HAP-1 (cell line): ENCODE measurements at regions not wholly inside any gene's neighbourhood (a gene's known extent, or its start where the extent isn't known, plus 50 kb on each side); places are given as distances from the start of the nearest gene placed in this dataset.
"Not testable (repeated sequence)": the region's sequence is repeated elsewhere in the genome, so short reads cannot be mapped to it uniquely, and the experiment has no call there.

ENCODE experiments used
- DNase-seq, 2 experiments: peaks; one replicate each; pipeline ENCODE4 v3.0.0-alpha.2; 2016 to 2020; ENCODE audit warnings: low spot score in 2 of 2
- H3K27me3 ChIP-seq: fragments of 250-450 bp; sonication (Bioruptor Pico); 2 replicates; pipeline ENCODE4 v1.5.1; 2020; ENCODE audit warnings: low read depth, mild to moderate bottlenecking, moderate library complexity
- H3K36me3 ChIP-seq: fragments of 250-450 bp; sonication (Bioruptor Pico); replicated peaks from 2 replicates; pipeline ENCODE4 v1.5.1; 2020; ENCODE audit warnings: mild to moderate bottlenecking
- H3K4me1 ChIP-seq: fragments of 250-450 bp; sonication (Bioruptor Pico); 2 replicates; pipeline ENCODE4 v1.5.1; 2020; ENCODE audit warnings: mild to moderate bottlenecking
- H3K4me3 ChIP-seq: fragments of 250-450 bp; sonication (Bioruptor Pico); 2 replicates; pipeline ENCODE4 v1.5.1; 2020; ENCODE audit warnings: mild to moderate bottlenecking, moderate library complexity
- H3K9me3 ChIP-seq: fragments of 250-450 bp; sonication (Bioruptor Pico); 2 replicates; pipeline ENCODE4 v1.5.1; 2020; ENCODE audit warnings: mild to moderate bottlenecking, moderate library complexity
- in situ Hi-C: fragments of 300-500 bp; cut with MboI; formaldehyde crosslinking; loops from 3 replicates; pipeline ENCODE4 v1.14.3; 2020; ENCODE audit warnings: low sequenced_read_pairs, inconsistent platforms, mixed read lengths

DNA sequence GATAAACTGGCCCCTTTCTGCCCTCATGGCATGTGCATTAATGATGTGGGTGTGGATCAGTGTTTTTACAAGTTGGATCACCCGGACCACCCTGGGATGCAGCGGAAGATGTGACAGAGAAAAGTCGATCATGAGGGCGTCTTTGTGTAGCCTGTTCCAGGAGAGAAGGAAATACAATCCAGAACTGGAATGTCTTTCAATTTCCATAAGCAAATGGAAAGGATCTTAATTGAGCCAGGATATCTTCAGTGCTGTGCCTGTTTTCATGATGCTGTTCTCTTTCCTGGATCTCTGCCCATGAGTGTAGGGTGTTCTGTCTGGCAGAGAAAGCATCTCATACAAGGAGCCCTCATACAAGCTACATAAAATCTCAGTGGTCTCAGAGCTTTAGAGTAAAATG lies 481.4 kb downstream of the XYLT1 start:
- Histone ChIP-seq H3K4me3 (no peak overlapping the region), H3K27me3 (no peaks in the 10 kb centered on the region), H3K9me3 (no peaks in the 10 kb centered on the region), H3K4me1 (no peaks in the 10 kb centered on the region), H3K36me3 (no peaks in the 10 kb centered on the region)
- in situ Hi-C loops, result no loop called here
- DNase-seq, result no peak

DNA sequence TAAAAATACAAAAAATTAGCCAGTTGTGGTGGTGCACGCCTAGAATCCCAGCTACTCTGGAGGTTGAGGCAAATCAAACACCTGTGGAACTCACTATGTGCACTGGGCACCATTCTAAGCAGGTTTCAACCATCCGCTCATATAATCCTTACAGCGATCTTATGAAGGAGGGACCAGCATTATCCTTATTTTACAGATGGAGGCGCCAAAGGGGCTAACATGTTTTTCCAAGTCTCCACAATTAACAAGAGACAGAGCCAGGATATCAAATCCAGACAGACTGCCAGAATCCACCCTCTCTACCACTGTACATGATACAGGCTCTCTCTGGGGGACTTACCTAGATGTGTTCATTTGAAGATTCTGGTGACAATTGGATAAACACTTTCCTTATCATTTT lies 479.0 kb downstream of the XYLT1 start:
- Histone ChIP-seq H3K4me3 (no peak overlapping the region), H3K9me3 (0 out of 2 replicates have a peak, but pooled peaks cover 3% of the 10 kb centered on the region), H3K36me3 (no peaks in the 10 kb centered on the region), H3K4me1 (no peaks in the 10 kb centered on the region), H3K27me3 (no peaks in the 10 kb centered on the region)
- in situ Hi-C loops, result no loop called here
- DNase-seq, result no peak

DNA sequence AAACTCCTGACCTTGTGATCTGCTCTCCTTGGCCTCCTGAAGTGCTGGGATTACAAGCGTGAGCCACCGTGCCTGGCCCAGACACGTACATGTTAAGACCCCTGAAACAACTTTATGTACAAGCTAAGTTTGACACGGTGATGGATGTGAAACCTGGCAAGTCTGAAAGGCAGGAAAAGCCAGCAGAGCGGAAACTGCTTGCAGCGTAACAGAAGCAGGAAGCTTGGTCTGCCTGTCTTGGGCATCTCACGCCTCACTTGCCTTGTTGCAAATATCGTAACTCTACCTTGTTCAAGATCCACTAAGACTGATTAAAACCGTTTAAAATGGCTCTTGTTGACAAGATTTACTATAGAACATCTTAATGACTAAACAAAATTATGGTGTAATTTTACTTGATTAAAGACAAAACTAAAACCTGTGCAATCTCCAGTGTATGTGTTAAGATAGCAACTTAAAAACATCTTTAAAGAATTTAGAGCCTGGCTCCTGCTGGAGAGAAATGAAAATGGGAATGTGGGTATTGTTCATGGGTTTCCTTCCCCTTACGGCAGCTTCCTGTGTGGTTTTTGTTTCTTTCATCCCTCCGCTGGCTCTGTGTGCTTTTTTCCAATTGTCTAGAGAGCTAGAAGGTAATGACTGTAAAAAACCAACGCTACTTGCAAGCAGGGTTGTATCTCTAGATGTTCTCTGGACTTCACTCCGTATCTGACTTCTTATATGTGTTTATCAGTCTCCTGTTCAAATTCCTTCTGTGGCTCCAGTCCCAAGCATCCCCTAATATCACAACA lies 477.6 kb downstream of the XYLT1 start:
- H3K4me3 ChIP-seq, result no peak overlapping the region
- DNase-seq, result no peak
- in situ Hi-C loops, result no loop called here
- no peaks in the 10 kb centered on the region for H3K36me3 ChIP-seq
- H3K4me1 ChIP-seq, result no peaks in the 10 kb centered on the region
- no peaks in the 10 kb centered on the region for H3K27me3 ChIP-seq
- H3K9me3 ChIP-seq, result 0 out of 2 replicates have a peak, but pooled peaks cover 3% of the 10 kb centered on the region

DNA sequence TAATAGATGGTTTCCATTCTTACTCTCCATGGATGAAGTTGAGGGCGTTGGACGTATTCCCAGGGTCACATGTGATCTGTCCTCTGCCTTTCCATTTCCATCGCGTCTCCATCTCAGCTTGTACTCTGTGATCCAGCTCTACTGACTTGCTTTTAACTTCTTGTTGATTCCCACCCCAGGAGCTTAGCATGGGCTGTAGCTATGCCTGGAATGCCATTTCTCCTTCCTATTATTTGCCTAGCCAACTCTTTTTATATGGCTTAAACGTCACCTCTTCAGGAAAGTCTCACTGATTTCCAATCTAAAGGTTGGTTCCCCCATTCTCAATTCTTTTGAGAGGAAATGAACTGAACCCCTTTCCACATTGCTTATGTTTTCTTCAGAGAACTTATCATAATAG lies 475.9 kb downstream of the XYLT1 start:
- H3K9me3 ChIP-seq, result 0 out of 2 replicates have a peak, but pooled peaks cover 3% of the 10 kb centered on the region
- H3K4me3 ChIP-seq, result no peak overlapping the region
- H3K36me3 ChIP-seq, result no peaks in the 10 kb centered on the region
- DNase-seq, result no peak
- in situ Hi-C loops, result no loop called here
- H3K4me1 ChIP-seq, result no peaks in the 10 kb centered on the region
- no peaks in the 10 kb centered on the region for H3K27me3 ChIP-seq

DNA sequence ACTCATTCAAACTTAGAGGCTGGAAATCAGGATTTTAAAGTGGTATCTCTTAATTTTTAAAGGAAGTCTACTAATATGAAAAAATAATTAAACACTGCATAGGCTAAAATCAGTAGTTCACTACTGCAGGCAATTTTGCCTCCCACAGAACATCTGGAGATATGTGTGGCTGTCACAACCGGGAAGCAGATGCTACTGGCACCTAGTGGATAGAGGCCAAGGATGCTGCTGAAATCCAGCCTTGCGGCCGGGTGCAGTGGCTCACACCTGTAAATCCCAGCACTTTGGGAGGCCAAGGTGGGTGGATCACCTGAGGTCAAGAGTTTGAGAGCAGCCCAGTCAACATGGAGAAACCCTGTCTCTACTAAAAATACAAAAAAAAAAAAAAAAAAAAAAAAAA lies 473.9 kb downstream of the XYLT1 start:
- H3K9me3 ChIP-seq, result 0 out of 2 replicates have a peak, but pooled peaks cover 3% of the 10 kb centered on the region
- H3K4me3 ChIP-seq, result no peak overlapping the region
- H3K36me3 ChIP-seq, result no peaks in the 10 kb centered on the region
- H3K4me1 ChIP-seq, result no peaks in the 10 kb centered on the region
- DNase-seq, result no peak
- no peaks in the 10 kb centered on the region for H3K27me3 ChIP-seq
- in situ Hi-C loops, result no loop called here

DNA sequence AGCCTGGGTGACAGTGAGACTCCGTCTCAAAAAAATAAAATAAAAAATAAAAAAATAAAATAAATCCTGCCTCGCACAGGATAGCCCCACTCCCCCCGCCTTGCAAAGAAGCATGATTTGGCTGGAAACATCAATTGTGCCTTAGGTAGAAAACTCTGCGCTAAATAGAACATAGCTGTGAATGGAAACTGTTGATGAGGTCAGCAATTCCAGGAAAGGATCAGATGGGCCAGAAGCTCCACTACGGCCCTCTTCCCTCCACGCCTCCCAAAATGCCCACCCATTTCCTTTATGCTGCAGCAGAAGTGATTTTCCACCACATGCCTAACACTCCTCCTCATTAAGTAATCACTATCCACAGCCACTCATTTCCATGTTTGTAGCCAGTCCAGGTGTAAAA lies 473.4 kb downstream of the XYLT1 start:
- H3K36me3 ChIP-seq, result no peaks in the 10 kb centered on the region
- DNase-seq, result no peak
- 0 out of 2 replicates have a peak, but pooled peaks cover 3% of the 10 kb centered on the region for H3K9me3 ChIP-seq
- no peaks in the 10 kb centered on the region for H3K27me3 ChIP-seq
- in situ Hi-C loops, result no loop called here
- H3K4me3 ChIP-seq, result no peak overlapping the region
- H3K4me1 ChIP-seq, result no peaks in the 10 kb centered on the region

DNA sequence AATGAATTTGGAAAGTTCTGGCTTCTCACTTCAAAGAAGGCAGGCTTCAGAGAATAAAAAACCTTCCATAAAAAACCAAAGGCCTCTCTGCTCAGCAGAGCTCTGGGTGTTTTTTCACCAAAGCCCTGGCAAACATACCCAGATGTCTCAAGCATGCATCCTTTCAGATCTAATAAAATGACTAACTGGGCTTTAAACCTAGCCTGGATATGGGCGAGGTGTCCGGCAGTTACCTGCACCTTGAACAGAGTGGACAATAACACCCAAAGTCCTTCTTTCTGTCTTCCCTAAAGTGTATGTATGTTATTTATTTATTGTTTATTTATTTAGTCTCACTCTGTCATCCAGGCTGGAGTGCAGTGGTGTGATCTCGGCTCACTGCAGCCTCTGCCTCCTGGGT lies 469.3 kb downstream of the XYLT1 start:
- in situ Hi-C loops, result no loop called here
- no peaks in the 10 kb centered on the region for H3K36me3 ChIP-seq
- no peaks in the 10 kb centered on the region for H3K27me3 ChIP-seq
- no peaks in the 10 kb centered on the region for H3K9me3 ChIP-seq
- H3K4me3 ChIP-seq, result no peak overlapping the region
- no peaks in the 10 kb centered on the region for H3K4me1 ChIP-seq
- DNase-seq, result no peak

DNA sequence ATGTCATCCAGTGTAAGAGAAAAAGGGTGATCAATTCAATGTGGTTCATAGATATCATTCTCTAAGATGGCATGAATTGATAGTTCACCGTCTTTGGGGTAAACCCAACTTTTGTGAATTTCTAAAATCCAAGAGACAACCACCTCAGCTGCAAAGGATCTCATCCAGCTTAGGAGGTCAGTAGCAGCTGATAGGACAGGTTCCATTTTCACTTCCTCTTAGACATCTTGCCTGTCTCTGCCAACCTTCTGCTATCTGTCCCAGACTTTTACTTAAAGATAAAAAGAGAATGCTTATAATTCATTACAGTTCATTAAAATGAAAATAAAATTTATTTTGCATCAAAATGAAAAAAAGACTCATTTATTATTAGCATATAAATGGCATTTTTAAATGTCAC lies 468.2 kb downstream of the XYLT1 start:
- Histone ChIP-seq H3K4me1 (no peaks in the 10 kb centered on the region), H3K4me3 (no peak overlapping the region), H3K36me3 (no peaks in the 10 kb centered on the region), H3K9me3 (no peaks in the 10 kb centered on the region), H3K27me3 (no peaks in the 10 kb centered on the region)
- no peak for DNase-seq
- in situ Hi-C loops, result no loop called here

DNA sequence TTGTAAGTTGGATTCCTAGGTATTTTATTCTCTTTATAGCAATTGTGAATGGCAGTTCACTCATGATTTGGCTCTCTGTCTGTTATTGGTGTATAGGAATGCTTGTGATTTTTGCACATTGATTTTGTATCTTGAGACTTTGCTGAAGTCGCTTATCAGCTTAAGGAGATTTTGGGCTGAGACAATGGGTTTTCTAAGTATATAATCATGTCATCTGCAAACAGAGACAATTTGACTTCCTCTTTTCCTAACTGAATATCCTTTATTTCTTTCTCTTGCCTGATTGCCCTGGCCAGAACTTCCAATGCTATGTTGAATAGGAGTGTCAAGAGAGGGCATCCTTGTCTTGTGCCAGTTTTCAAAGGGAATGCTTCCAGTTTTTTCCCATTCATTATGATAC lies 464.8 kb downstream of the XYLT1 start:
- H3K36me3 ChIP-seq, H3K4me1 ChIP-seq, H3K4me3 ChIP-seq, H3K27me3 ChIP-seq, in situ Hi-C loops, DNase-seq, H3K9me3 ChIP-seq: not testable (repeated sequence)

DNA sequence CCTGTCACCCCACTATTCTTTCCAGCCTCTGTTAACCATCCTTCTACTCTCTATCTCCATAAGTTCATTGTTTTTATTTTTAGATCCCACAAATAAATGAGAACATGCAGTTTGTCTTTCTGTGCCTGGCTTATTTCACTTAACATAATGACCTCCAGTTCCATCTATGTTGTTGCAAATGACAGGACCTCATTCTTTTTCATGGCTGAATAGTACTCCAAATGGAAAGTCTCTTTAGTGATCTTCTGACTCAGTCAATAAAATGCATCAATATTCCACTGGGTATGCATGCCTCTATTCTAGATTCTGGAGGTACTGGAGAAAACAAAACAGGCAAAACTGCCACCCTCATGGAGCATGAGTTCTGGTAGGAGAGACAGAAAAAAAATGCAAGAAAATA lies 459.0 kb downstream of the XYLT1 start:
- in situ Hi-C loops, result no loop called here
- Histone ChIP-seq H3K27me3 (no peaks in the 10 kb centered on the region), H3K4me1 (no peaks in the 10 kb centered on the region), H3K36me3 (no peaks in the 10 kb centered on the region), H3K9me3 (no peaks in the 10 kb centered on the region), H3K4me3 (no peak overlapping the region)
- no peak for DNase-seq

DNA sequence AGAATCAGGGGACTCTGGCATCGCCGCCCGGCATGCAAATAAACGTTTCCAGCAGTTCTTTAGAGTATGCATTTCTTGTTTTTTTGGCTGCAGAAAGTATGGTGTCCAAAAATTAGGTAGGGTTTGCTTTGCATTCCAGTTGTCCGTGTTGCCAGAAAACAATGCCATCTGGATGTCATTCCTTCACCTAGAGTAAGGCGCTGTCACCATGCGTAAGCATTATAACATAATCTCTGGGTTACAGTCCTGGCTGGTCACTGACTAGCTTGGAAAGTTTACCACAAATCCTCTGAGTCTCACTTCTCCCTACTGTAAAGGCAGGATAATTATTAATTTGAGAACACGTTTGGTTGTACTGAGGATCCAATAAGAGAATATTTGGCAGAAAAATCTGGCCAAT lies 457.7 kb downstream of the XYLT1 start:
- DNase-seq, result no peak
- Histone ChIP-seq H3K9me3 (no peaks in the 10 kb centered on the region), H3K4me1 (no peaks in the 10 kb centered on the region), H3K27me3 (no peaks in the 10 kb centered on the region), H3K36me3 (no peaks in the 10 kb centered on the region), H3K4me3 (no peak overlapping the region)
- in situ Hi-C loops, result no loop called here

DNA sequence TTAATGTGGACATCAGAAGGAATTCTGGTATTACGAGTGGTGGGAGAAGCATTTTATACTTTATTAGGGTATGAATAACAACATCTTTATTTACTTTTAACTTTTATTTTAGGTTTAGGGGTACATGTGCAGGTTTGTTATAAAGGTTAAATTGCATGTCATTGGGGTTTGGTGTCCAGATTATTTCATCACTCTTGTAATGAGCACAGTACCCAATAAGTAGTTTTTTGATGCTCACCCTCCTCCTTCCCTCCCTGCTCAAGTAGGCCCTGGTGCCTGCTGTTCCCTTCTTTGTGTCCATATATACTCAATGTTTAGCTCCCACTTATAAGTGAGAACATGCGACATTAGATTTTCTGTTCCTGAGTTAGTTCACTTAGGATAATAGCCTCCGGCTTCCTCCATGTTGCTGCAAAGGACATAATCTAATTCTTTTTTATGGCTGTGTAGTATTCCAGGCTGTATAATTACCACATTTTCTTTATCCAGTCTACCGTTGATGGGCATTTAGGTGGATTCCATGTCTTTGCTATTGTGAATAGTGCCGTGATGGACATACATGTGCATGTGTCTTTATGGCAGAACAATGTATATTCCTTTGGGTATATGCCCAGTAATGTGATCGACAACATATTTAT lies 456.2 kb downstream of the XYLT1 start:
- Histone ChIP-seq H3K27me3 (no peaks in the 10 kb centered on the region), H3K36me3 (no peaks in the 10 kb centered on the region), H3K4me1 (no peaks in the 10 kb centered on the region), H3K4me3 (no peak overlapping the region), H3K9me3 (no peaks in the 10 kb centered on the region)
- no peak for DNase-seq
- in situ Hi-C loops, result no loop called here

DNA sequence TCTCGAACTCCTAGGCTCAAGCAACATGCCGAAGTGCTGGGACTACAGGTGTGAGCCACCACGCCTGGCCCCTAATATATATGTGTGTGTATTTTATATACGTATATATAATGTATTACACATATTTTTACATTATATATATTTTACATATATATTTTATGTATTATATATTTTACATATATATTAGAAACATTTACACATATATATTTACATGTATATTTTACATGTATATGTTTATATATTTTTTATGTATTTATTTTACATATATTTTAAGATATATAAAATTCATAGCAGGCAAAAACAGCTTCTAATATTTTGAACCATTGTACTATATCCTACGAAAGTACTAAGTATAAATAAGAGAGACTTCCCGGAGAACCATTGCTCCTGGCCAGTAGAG lies 455.1 kb downstream of the XYLT1 start:
- no peaks in the 10 kb centered on the region for H3K27me3 ChIP-seq
- in situ Hi-C loops, result no loop called here
- H3K4me1 ChIP-seq, result no peaks in the 10 kb centered on the region
- no peak for DNase-seq
- H3K36me3 ChIP-seq, result no peaks in the 10 kb centered on the region
- no peak overlapping the region for H3K4me3 ChIP-seq
- H3K9me3 ChIP-seq, result no peaks in the 10 kb centered on the region

DNA sequence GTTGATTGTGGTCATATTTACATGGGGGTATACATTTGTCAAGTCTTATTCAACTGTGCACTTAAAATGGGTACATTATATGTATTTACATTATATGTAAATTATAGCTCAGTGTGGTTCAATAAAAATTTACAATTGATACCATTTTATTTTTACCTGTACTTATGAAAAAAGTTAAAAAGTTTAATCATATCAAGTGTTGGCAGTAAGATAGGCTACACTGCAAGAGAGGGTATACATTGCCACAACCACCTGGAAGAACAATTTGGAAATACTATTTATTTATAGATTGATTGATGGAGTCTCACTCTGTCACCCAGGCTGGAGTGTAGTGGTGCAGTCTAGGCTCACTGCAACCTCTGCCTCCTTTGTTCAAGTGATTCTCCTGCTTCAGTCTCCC lies 453.3 kb downstream of the XYLT1 start:
- H3K36me3 ChIP-seq, result no peaks in the 10 kb centered on the region
- no peak overlapping the region for H3K4me3 ChIP-seq
- DNase-seq, result no peak
- no peaks in the 10 kb centered on the region for H3K27me3 ChIP-seq
- no peaks in the 10 kb centered on the region for H3K4me1 ChIP-seq
- H3K9me3 ChIP-seq, result no peaks in the 10 kb centered on the region
- in situ Hi-C loops, result no loop called here
